Sciatic nerve (tissue), 2 donors: ENCODE measurements at regions not wholly inside any gene's neighbourhood (a gene's known extent, or its start where the extent isn't known, plus 50 kb on each side); places are given as distances from the start of the nearest gene placed in this dataset.
"Not testable (repeated sequence)": the region's sequence is repeated elsewhere in the genome, so short reads cannot be mapped to it uniquely, and the experiment has no call there.

Experiments
- ATAC-seq: fragments of 200-7000 bp; cut with Tn5 transposase; one replicate; pipeline ENCODE4 v1.9.1; 2020; ENCODE audit warnings: mild to moderate bottlenecking, moderate library complexity
- DNase-seq: peaks from one replicate; pipeline ENCODE4 v3.0.0-alpha.2; 2020; ENCODE audit warnings: low spot score
- intact Hi-C: fragments of 100-400 bp; cut with DNase I; formaldehyde crosslinking; loops from one replicate; pipeline ENCODE4 v1.14.2; 2022
- donor health status: DM: no; HTN: no; CAD: no.
- donor health status: DM: no; HTN: no; CAD: no.

GRCh38 chr9:66152406-66152805, 415.5 kb downstream of the FOXD4L4 start:
- ATAC-seq, intact Hi-C loops, DNase-seq: not testable (repeated sequence)

GRCh38 chr9:66153021-66153725, 416.2 kb downstream of the FOXD4L4 start:
- DNase-seq (peak; percentile 59), ATAC-seq (peak; percentile 72)
- intact Hi-C loops: not testable (repeated sequence)

GRCh38 chr9:66153971-66154691, 417.2 kb downstream of the FOXD4L4 start:
- DNase-seq, intact Hi-C loops, ATAC-seq: not testable (repeated sequence)

GRCh38 chr9:66182316-66182715, 445.4 kb downstream of the FOXD4L4 start:
- ATAC-seq, intact Hi-C loops, DNase-seq: not testable (repeated sequence)

- intact Hi-C loops, ATAC-seq, DNase-seq: not testable (repeated sequence)
Measured at GRCh38 chr9:66183648-66184047, 446.7 kb downstream of the FOXD4L4 start.

- ATAC-seq, DNase-seq, intact Hi-C loops: not testable (repeated sequence)
Measured at GRCh38 chr9:66197199-66197598, 460.3 kb downstream of the FOXD4L4 start.

GRCh38 chr9:66198421-66198820, 461.5 kb downstream of the FOXD4L4 start:
- ATAC-seq: peak; percentile 62
- intact Hi-C loops, DNase-seq: not testable (repeated sequence)

- DNase-seq, intact Hi-C loops: not testable (repeated sequence)
Measured at GRCh38 chr9:66206617-66207016, 469.7 kb downstream of the FOXD4L4 start.

GRCh38 chr9:66207914-66208313, 471.0 kb downstream of the FOXD4L4 start:
- intact Hi-C loops, ATAC-seq, DNase-seq: not testable (repeated sequence)

More at GRCh38 chr9:66206617-66207016, 469.7 kb downstream of the FOXD4L4 start:
- peak; percentile 46 for ATAC-seq

- ATAC-seq, DNase-seq, intact Hi-C loops: not testable (repeated sequence)
Measured at GRCh38 chr9:66244763-66245162, 507.8 kb downstream of the FOXD4L4 start.

- ATAC-seq, intact Hi-C loops, DNase-seq: not testable (repeated sequence)
Measured at GRCh38 chr9:66245481-66245880, 508.5 kb downstream of the FOXD4L4 start.

- intact Hi-C loops, ATAC-seq, DNase-seq: not testable (repeated sequence)
Measured at GRCh38 chr9:66257581-66257980, 520.6 kb downstream of the FOXD4L4 start.

- DNase-seq, ATAC-seq: not testable (repeated sequence)
Measured at GRCh38 chr9:66261576-66261975, 524.6 kb downstream of the FOXD4L4 start.

GRCh38 chr9:66263621-66264020, 526.7 kb downstream of the FOXD4L4 start:
- DNase-seq, intact Hi-C loops: not testable (repeated sequence)

More at GRCh38 chr9:66261576-66261975, 524.6 kb downstream of the FOXD4L4 start:
- intact Hi-C loops: not testable (repeated sequence)

GRCh38 chr9:66264786-66265185, 527.8 kb downstream of the FOXD4L4 start:
- intact Hi-C loops, DNase-seq, ATAC-seq: not testable (repeated sequence)

More at GRCh38 chr9:66263621-66264020, 526.7 kb downstream of the FOXD4L4 start:
- not testable (repeated sequence) for ATAC-seq

GRCh38 chr9:66266202-66266601, 529.3 kb downstream of the FOXD4L4 start:
- ATAC-seq, intact Hi-C loops, DNase-seq: not testable (repeated sequence)

GRCh38 chr9:66266856-66267430, 530.0 kb downstream of the FOXD4L4 start:
- DNase-seq, intact Hi-C loops, ATAC-seq: not testable (repeated sequence)

GRCh38 chr9:66267684-66268083, 530.7 kb downstream of the FOXD4L4 start:
- DNase-seq, intact Hi-C loops, ATAC-seq: not testable (repeated sequence)

GRCh38 chr9:66269024-66269423, 532.1 kb downstream of the FOXD4L4 start:
- DNase-seq, intact Hi-C loops: not testable (repeated sequence)

More at GRCh38 chr9:66269024-66269423, 532.1 kb downstream of the FOXD4L4 start:
- not testable (repeated sequence) for ATAC-seq
